Mammary epithelial cell (primary cell): ENCODE measurements at regions not wholly inside any gene's neighbourhood (a gene's known extent, or its start where the extent isn't known, plus 50 kb on each side); places are given as distances from the start of the nearest gene placed in this dataset.

Experiments
- CTCF ChIP-seq, 2 donors: IDR thresholded peaks in 1 of 2; conservative IDR thresholded peaks in 1 of 2; 2 replicates each; pipeline ENCODE4 v1.5.1; 2011 to 2012; ENCODE audit warnings: inconsistent platforms in 2 of 2, low read length in 2 of 2, mild to moderate bottlenecking in 2 of 2, control low read depth in 1 of 2, low read depth in 1 of 2; ENCODE audit not compliant: insufficient read depth in 1 of 2; ENCODE audit errors: extremely low read depth in 1 of 2
- EZH2 ChIP-seq: IDR thresholded peaks from 2 replicates; pipeline ENCODE4 v1.6.1; 2012; ENCODE audit warnings: low read length, inconsistent platforms, borderline replicate concordance

- TF ChIP-seq CTCF (conservative IDR thresholded peaks at IDR 0.05 in 1 of 2, IDR thresholded peaks at IDR 0.05 in 1 of 2; ENCODE audit: extremely low read depth in 1 of 2, insufficient read depth in 1 of 2, low read depth in 1 of 2, low read length in 2 of 2) (no peak), EZH2 (no peak)
Measured at GRCh38 chr7:85699482-85699881, 512.6 kb upstream of the SEMA3D start.
